GM19023 (cell line): ENCODE measurements at regions not wholly inside any gene's neighbourhood (a gene's known extent, or its start where the extent isn't known, plus 50 kb on each side); places are given as distances from the start of the nearest gene placed in this dataset.
"Not testable (repeated sequence)": the region's sequence is repeated elsewhere in the genome, so short reads cannot be mapped to it uniquely, and the experiment has no call there.

Experiments
- ATAC-seq: cut with Tn5 transposase; IDR thresholded peaks from one replicate; pipeline ENCODE4 v1.9.1; 2021; ENCODE audit warnings: mild to moderate bottlenecking, moderate library complexity; ENCODE audit not compliant: unreplicated experiment

GRCh38 chr7:37545619-37546534, 97.2 kb upstream of the ELMO1 start:
- no peak for ATAC-seq

- ATAC-seq = no peak
Observed at GRCh38 chr7:37546677-37547076, 98.0 kb upstream of the ELMO1 start.

DNA sequence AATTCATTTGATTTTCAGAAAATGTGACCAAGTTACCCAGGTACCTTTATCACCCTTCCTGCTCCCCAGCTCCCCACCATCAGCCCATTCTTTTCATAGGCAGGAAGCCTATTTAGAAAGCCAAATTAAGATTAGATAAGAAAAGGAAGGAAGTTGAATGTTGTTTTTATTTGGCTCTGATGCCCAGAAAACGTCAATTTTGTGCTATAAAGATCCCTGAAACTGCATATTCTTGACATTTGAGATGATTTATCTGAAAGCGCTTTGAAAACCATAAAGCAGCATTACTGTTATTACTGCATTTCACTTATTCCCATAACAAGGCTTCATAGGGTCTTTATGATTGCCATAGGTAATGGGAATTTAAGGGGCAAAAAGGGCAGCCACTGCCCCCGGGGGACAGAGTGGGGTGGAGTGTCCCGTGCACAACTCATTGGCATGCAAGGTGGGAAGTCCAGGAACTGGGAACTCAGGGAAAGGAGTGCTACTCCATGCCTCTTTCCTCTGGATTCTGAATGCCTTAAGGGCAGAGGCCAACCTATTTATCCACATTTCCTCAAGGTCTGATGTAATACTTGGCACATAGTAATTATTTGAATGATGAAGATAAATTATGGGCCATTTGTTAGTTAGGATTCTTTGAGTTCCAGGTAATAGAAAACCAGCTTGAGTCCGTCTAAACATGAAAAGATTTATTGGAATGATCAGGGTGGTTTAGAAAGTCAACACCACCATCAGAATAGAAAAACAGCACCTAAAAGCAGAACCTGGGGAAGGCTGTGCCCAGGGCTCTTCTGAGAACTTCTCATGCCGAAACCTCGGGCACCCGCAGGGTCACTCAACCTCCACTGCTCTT, 100.6 kb upstream of the ELMO1 start:
- ATAC-seq = no peak

- ATAC-seq = no peak
Observed at GRCh38 chr7:37550426-37550825, 101.8 kb upstream of the ELMO1 start.

GRCh38 chr7:37550872-37551271, 102.2 kb upstream of the ELMO1 start:
- ATAC-seq = no peak

GRCh38 chr7:37552030-37552429, 103.4 kb upstream of the ELMO1 start:
- ATAC-seq = no peak

- not testable (repeated sequence) for ATAC-seq
Observed at GRCh38 chr7:37552439-37552838, 103.8 kb upstream of the ELMO1 start.

DNA sequence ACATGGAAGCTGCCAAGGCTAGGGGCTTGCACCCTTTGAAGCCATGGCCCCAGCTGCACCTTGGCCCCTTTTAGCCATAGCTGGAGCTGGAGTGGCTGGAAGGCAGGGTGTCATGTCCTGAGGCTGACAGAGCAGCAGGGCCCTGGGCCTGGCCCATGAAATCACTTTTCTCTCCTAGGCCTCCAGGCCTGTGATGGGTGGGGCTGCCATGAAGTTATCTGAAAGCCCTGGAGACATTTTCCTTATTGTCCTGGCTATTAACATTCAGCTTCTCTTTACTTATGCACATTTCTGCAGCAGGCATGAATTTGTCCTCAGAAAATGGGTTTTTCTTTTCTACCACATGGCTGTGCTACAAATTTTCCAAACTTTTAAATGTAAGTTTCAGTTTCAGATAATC, 106.9 kb upstream of the ELMO1 start:
- ATAC-seq = no peak

- ATAC-seq = no peak
Observed at GRCh38 chr7:37557571-37558209, 109.0 kb upstream of the ELMO1 start.

GRCh38 chr7:37558320-37559096, 109.8 kb upstream of the ELMO1 start:
- ATAC-seq = no peak

- ATAC-seq = no peak
Observed at GRCh38 chr7:37570145-37570544, 113.4 kb upstream of the GPR141 start.

GRCh38 chr7:37571806-37572205, 111.8 kb upstream of the GPR141 start:
- no peak for ATAC-seq

GRCh38 chr7:37577412-37577811, 106.2 kb upstream of the GPR141 start:
- no peak for ATAC-seq

- ATAC-seq = no peak
Observed at GRCh38 chr7:37577901-37578300, 105.7 kb upstream of the GPR141 start.

DNA sequence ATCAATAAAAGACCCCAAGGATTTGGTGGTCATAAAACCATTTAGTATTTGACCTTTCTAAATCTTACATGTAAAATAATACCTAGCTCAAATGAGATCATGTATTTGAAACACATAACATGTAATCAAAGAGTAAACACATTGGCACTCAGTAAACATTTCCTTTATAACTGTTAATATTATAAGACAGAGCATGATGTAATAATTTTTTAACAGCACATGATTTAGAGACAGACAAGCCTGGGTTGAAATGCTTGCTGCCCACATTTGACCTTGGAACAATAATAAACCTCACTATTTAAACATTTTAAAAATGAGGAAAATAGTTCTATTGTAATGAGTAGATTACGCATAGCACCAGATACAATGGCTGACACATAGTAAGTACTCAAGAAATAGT, 105.2 kb upstream of the GPR141 start:
- no peak for ATAC-seq

- no peak for ATAC-seq
Observed at GRCh38 chr7:37580376-37580775, 103.2 kb upstream of the GPR141 start.

DNA sequence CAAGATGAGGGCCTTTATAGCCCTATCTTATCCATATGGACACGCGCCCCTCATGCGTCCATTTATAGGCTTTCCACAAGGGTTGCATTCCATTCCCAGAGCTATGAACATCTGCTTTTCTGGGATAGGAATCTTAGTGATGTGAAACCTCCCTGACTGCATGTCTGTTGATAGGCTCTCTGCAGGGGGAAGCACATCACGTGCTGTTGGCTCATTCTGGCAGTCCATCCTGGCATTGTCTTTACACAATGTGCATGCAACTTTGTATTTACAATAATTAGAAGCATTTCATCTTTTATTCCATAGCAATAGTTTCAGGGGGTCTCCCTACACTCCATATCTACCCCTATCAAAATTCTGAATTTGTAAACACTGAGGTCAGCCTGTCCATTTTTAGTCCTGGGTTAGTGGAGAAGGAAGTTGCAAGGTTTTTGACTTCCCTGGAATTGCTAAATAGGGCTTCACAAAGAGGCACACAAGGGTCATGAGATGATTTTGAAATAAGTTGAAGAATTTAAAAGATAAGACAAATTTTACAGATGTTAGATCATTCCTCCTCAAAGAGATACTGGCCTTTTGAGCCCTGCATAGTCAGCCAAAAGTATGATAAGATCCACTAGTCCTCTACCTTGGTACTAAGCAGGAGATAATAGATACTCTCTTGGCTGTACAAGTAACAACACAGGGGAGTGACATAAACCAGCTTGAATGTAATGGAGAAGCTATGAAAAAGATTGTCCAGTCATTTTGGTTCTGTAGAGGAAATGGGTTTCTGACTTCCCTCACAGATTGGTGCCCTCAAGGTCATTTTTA, 98.7 kb upstream of the GPR141 start:
- not testable (repeated sequence) for ATAC-seq

GRCh38 chr7:37590824-37591223, 92.7 kb upstream of the GPR141 start:
- ATAC-seq = no peak

GRCh38 chr7:37592366-37592765, 91.2 kb upstream of the GPR141 start:
- ATAC-seq = no peak

- ATAC-seq = no peak
Observed at GRCh38 chr7:37594602-37595001, 89.0 kb upstream of the GPR141 start.
